HL-60 (cell line): ENCODE measurements at regions not wholly inside any gene's neighbourhood (a gene's known extent, or its start where the extent isn't known, plus 50 kb on each side); places are given as distances from the start of the nearest gene placed in this dataset.
"Not testable (repeated sequence)": the region's sequence is repeated elsewhere in the genome, so short reads cannot be mapped to it uniquely, and the experiment has no call there.

Experiments used
- GABPA ChIP-seq: IDR thresholded peaks from 2 replicates; pipeline ENCODE4 v1.6.1; 2012; ENCODE audit warnings: low read depth
- POLR2AphosphoS5 ChIP-seq: IDR thresholded peaks from 2 replicates; pipeline ENCODE4 v1.6.1; 2012; ENCODE audit warnings: low read depth
- TF ChIP-seq, protein P1 (sequence below): IDR thresholded peaks from one replicate; pipeline ENCODE4 v1.5.1; 2011; ENCODE audit warnings: low read length, control low read depth, inconsistent platforms; ENCODE audit not compliant: insufficient read depth
- TF ChIP-seq, protein P2 (sequence below): IDR thresholded peaks from 2 replicates; pipeline ENCODE4 v1.6.1; 2012; ENCODE audit warnings: low read depth; ENCODE audit not compliant: insufficient replicate concordance

DNA sequence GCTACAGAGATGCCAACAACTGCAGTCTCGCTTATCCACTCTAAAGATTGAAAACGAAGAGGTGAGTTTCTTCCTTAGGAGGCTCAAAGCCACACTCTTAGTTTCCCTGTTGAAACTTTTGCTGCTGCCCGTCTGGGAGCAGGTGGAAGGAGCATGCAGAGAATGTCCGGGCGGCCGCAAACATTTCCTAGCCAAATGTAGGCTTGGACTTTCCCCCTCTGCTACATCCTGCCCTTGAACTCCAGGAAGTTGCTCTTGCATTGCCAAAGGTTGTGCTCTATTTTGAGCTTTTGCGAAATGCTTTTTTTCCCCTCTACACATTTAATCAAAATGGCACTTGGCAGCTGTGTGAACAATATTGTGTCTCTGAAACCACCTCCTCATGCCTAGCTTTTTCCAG lies 95.3 kb upstream of the FAM72C start:
- TF ChIP-seq, protein P1, sequence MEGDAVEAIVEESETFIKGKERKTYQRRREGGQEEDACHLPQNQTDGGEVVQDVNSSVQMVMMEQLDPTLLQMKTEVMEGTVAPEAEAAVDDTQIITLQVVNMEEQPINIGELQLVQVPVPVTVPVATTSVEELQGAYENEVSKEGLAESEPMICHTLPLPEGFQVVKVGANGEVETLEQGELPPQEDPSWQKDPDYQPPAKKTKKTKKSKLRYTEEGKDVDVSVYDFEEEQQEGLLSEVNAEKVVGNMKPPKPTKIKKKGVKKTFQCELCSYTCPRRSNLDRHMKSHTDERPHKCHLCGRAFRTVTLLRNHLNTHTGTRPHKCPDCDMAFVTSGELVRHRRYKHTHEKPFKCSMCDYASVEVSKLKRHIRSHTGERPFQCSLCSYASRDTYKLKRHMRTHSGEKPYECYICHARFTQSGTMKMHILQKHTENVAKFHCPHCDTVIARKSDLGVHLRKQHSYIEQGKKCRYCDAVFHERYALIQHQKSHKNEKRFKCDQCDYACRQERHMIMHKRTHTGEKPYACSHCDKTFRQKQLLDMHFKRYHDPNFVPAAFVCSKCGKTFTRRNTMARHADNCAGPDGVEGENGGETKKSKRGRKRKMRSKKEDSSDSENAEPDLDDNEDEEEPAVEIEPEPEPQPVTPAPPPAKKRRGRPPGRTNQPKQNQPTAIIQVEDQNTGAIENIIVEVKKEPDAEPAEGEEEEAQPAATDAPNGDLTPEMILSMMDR, result not testable (repeated sequence)
- TF ChIP-seq POLR2AphosphoS5, GABPA: not testable (repeated sequence)
- TF ChIP-seq, protein P2, sequence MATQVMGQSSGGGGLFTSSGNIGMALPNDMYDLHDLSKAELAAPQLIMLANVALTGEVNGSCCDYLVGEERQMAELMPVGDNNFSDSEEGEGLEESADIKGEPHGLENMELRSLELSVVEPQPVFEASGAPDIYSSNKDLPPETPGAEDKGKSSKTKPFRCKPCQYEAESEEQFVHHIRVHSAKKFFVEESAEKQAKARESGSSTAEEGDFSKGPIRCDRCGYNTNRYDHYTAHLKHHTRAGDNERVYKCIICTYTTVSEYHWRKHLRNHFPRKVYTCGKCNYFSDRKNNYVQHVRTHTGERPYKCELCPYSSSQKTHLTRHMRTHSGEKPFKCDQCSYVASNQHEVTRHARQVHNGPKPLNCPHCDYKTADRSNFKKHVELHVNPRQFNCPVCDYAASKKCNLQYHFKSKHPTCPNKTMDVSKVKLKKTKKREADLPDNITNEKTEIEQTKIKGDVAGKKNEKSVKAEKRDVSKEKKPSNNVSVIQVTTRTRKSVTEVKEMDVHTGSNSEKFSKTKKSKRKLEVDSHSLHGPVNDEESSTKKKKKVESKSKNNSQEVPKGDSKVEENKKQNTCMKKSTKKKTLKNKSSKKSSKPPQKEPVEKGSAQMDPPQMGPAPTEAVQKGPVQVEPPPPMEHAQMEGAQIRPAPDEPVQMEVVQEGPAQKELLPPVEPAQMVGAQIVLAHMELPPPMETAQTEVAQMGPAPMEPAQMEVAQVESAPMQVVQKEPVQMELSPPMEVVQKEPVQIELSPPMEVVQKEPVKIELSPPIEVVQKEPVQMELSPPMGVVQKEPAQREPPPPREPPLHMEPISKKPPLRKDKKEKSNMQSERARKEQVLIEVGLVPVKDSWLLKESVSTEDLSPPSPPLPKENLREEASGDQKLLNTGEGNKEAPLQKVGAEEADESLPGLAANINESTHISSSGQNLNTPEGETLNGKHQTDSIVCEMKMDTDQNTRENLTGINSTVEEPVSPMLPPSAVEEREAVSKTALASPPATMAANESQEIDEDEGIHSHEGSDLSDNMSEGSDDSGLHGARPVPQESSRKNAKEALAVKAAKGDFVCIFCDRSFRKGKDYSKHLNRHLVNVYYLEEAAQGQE, result not testable (repeated sequence)
